Rectal smooth muscle tissue (tissue), 1 donor: ENCODE measurements at regions not wholly inside any gene's neighbourhood (a gene's known extent, or its start where the extent isn't known, plus 50 kb on each side); places are given as distances from the start of the nearest gene placed in this dataset.
"Not testable (repeated sequence)": the region's sequence is repeated elsewhere in the genome, so short reads cannot be mapped to it uniquely, and the experiment has no call there.

Experiments
- H3K27ac ChIP-seq: one replicate; pipeline ENCODE4 v1.7.0; 2013; ENCODE audit warnings: low read depth, low read length, inconsistent platforms
- H3K27me3 ChIP-seq: one replicate; pipeline ENCODE4 v1.7.0; 2013; ENCODE audit warnings: low read length; ENCODE audit not compliant: control insufficient read depth, insufficient read depth
- H3K36me3 ChIP-seq: one replicate; pipeline ENCODE4 v1.7.0; 2013; ENCODE audit warnings: low read length; ENCODE audit not compliant: control insufficient read depth, insufficient read depth
- H3K4me1 ChIP-seq: one replicate; pipeline ENCODE4 v1.7.0; 2013; ENCODE audit warnings: low read length; ENCODE audit not compliant: control insufficient read depth, insufficient read depth
- H3K4me3 ChIP-seq: one replicate; pipeline ENCODE4 v1.7.0; 2013; ENCODE audit warnings: low read length
- H3K9ac ChIP-seq: one replicate; pipeline ENCODE4 v1.7.0; 2013; ENCODE audit warnings: low read length

GRCh38 chr11:129572667-129573066 lies 197.0 kb downstream of the BARX2 start:
- H3K4me1 ChIP-seq, H3K27ac ChIP-seq, H3K9ac ChIP-seq, H3K4me3 ChIP-seq, H3K27me3 ChIP-seq, H3K36me3 ChIP-seq: not testable (repeated sequence)

- Histone ChIP-seq H3K27ac (no peak overlapping the region), H3K9ac (no peak overlapping the region), H3K4me1 (no peaks in the 10 kb centered on the region), H3K4me3 (no peak overlapping the region), H3K36me3 (no peaks in the 10 kb centered on the region), H3K27me3 (no peaks in the 10 kb centered on the region)
Observed at GRCh38 chr11:129573161-129573560, 197.5 kb downstream of the BARX2 start.

- Histone ChIP-seq H3K27ac (no peak overlapping the region), H3K4me3 (no peak overlapping the region), H3K27me3 (no peaks in the 10 kb centered on the region), H3K36me3 (no peaks in the 10 kb centered on the region), H3K4me1 (no peaks in the 10 kb centered on the region), H3K9ac (no peak overlapping the region)
Observed at GRCh38 chr11:129574431-129574830, 198.8 kb downstream of the BARX2 start.

DNA sequence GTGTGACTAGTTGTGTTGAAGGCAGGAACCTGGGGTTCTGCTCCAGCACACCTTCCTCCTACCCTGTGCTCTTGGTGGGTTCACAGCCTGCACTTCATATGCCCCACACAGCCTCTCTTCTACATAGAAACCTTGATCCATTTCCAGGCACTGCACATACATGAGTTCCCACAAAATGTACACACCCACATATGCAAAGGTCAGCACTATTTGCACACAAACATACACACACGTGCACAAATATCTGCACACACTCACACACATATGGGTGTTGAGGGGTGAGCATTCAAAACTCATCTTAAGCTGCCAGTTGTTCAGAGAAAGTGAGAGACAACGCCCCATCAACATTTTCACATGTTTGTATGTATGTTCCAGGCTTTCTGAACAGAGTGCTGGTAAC lies 201.0 kb downstream of the BARX2 start:
- Histone ChIP-seq H3K27ac (no peak overlapping the region), H3K4me1 (no peaks in the 10 kb centered on the region), H3K4me3 (no peak overlapping the region), H3K9ac (no peak overlapping the region), H3K27me3 (no peaks in the 10 kb centered on the region), H3K36me3 (no peaks in the 10 kb centered on the region)

DNA sequence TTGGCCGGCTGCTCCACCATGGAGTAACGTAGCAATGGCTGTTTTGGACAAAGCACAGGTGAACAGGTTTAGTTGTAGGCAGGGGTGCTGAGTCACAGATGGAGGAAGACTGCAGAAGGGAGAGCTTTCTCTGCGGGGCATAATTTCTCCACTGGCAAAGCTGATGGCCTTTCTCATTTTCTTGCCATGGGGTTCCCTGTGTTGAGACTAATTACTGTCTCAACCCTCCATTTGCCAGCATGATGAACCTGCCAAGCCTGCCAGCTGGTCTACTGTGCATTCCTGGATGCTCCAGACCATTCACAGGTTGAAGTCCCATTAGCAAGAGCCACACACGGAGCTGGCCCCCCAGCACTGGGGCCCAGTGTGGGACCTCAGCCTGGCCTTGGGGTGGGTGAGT lies 202.4 kb downstream of the BARX2 start:
- no peak overlapping the region for H3K27ac ChIP-seq
- H3K27me3 ChIP-seq: no peaks in the 10 kb centered on the region
- H3K4me1 ChIP-seq: no peaks in the 10 kb centered on the region
- no peak overlapping the region for H3K9ac ChIP-seq
- H3K4me3 ChIP-seq: no peak overlapping the region
- no peaks in the 10 kb centered on the region for H3K36me3 ChIP-seq

DNA sequence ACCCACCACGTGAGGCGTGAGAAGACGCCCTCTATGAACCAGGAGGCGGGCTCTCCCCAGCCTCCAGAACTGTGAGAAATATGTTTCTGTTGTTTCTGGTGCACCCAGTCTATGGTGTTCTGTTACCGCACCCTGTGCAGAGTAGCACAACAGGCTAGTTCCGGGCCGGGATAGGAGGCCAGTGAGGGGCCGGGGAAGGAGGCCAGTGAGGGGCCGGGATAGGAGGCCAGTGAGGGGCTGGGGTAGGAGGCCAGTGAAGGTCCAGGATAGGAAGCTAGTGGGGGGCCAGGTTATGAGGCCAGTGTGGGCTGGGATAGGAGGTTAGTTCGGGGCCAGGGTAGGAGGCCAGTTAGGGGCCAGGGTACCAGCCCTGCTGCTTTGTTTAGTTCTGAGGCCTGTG lies 204.6 kb downstream of the BARX2 start:
- Histone ChIP-seq H3K27me3 (no peaks in the 10 kb centered on the region), H3K36me3 (no peaks in the 10 kb centered on the region), H3K4me1 (no peaks in the 10 kb centered on the region), H3K9ac (no peak overlapping the region), H3K27ac (no peak overlapping the region), H3K4me3 (no peak overlapping the region)

GRCh38 chr11:129584316-129584715 lies 208.7 kb downstream of the BARX2 start:
- Histone ChIP-seq H3K9ac (no peak overlapping the region), H3K4me3 (no peak overlapping the region), H3K4me1 (no peaks in the 10 kb centered on the region), H3K27ac (no peak overlapping the region), H3K36me3 (no peaks in the 10 kb centered on the region), H3K27me3 (no peaks in the 10 kb centered on the region)

- no peak overlapping the region for H3K27ac ChIP-seq
- no peak overlapping the region for H3K9ac ChIP-seq
- H3K4me1 ChIP-seq: no peaks in the 10 kb centered on the region
- no peaks in the 10 kb centered on the region for H3K27me3 ChIP-seq
- H3K36me3 ChIP-seq: no peaks in the 10 kb centered on the region
- no peak overlapping the region for H3K4me3 ChIP-seq
Observed at GRCh38 chr11:129589190-129589860, 213.7 kb downstream of the BARX2 start.

GRCh38 chr11:129590030-129590752 lies 214.5 kb downstream of the BARX2 start:
- Histone ChIP-seq H3K9ac (no peak overlapping the region), H3K4me3 (no peak overlapping the region), H3K27ac (no peak overlapping the region), H3K36me3 (no peaks in the 10 kb centered on the region), H3K4me1 (no peaks in the 10 kb centered on the region), H3K27me3 (no peaks in the 10 kb centered on the region)

- no peaks in the 10 kb centered on the region for H3K36me3 ChIP-seq
- H3K27me3 ChIP-seq: no peaks in the 10 kb centered on the region
- H3K4me1 ChIP-seq: no peaks in the 10 kb centered on the region
- no peak overlapping the region for H3K9ac ChIP-seq
- H3K27ac ChIP-seq: no peak overlapping the region
- H3K4me3 ChIP-seq: no peak overlapping the region
Observed at GRCh38 chr11:129590753-129591475, 215.3 kb downstream of the BARX2 start.

DNA sequence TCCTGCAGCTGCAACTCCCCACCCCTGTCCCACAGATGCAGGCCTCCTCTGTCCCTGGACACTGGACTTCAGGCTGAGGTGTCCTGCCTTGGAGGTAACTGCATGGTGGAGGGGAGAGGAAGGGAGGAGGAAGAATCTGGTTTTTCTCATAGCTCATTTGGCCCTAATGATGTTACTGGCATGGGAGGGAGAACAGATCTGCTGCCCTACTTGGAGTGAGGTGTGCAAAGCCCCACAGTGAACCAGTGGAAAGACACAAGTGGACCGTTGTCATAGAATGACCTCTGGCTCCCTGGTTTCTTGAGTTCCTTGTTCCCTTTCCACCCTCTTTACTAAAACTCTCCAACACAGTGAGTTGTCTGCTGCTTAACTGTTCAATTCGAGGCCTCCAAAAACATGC lies 215.9 kb downstream of the BARX2 start:
- Histone ChIP-seq H3K4me1 (no peaks in the 10 kb centered on the region), H3K4me3 (no peak overlapping the region), H3K36me3 (no peaks in the 10 kb centered on the region), H3K27ac (no peak overlapping the region), H3K9ac (no peak overlapping the region), H3K27me3 (no peaks in the 10 kb centered on the region)

DNA sequence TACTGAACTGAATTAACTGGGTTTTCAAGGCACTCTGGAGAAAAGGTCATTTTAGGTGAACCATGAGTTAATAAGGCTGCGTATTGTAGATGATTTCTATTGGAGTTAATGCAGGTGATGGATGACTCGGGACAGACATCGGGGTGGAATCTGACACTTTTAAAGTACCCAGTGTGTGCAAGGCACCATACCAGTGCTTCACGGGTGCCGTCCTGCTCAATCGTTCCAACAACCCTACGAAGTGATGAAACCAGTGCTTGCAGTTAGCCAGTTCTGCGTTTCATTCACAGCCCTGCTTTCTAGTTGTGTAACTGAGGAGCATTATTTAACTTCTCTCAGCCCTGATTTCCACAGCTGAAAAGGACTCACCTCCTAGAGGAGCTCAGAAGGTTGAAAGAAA lies 216.5 kb downstream of the BARX2 start:
- H3K36me3 ChIP-seq: no peaks in the 10 kb centered on the region
- no peak overlapping the region for H3K27ac ChIP-seq
- H3K27me3 ChIP-seq: no peaks in the 10 kb centered on the region
- no peak overlapping the region for H3K9ac ChIP-seq
- H3K4me1 ChIP-seq: no peaks in the 10 kb centered on the region
- H3K4me3 ChIP-seq: no peak overlapping the region
